Left lobe of liver (tissue), 2 donors: ENCODE measurements at regions not wholly inside any gene's neighbourhood (a gene's known extent, or its start where the extent isn't known, plus 50 kb on each side); places are given as distances from the start of the nearest gene placed in this dataset.

Experiments used
- ATAC-seq: fragments of 200-7000 bp; cut with Tn5 transposase; one replicate; pipeline ENCODE4 v1.9.1; 2020; ENCODE audit warnings: mild to moderate bottlenecking, moderate library complexity
- DNase-seq: peaks from one replicate; pipeline ENCODE4 v3.0.0-alpha.2; 2020; ENCODE audit warnings: low spot score
- donor health status: DM: no; HTN: no; CAD: no; lungs with moderate emphysema.
- donor health status: DM: no; HTN: yes; CAD: no.

GRCh38 chr2:128368437-128369107 lies 49.9 kb upstream of the HS6ST1 start:
- no peak for DNase-seq

GRCh38 chr2:128369108-128369555 lies 50.5 kb upstream of the HS6ST1 start:
- DNase-seq (no peak), ATAC-seq (no peak)

More at GRCh38 chr2:128368437-128369107, 49.9 kb upstream of the HS6ST1 start:
- ATAC-seq: no peak

GRCh38 chr2:128369602-128370467 lies 51.2 kb upstream of the HS6ST1 start:
- ATAC-seq (no peak), DNase-seq (no peak)

- ATAC-seq (no peak), DNase-seq (no peak)
Measured at GRCh38 chr2:128370468-128371247, 52.0 kb upstream of the HS6ST1 start.

GRCh38 chr2:128371248-128371630 lies 52.6 kb upstream of the HS6ST1 start:
- DNase-seq (no peak), ATAC-seq (no peak)

- DNase-seq (no peak), ATAC-seq (no peak)
Measured at GRCh38 chr2:128371648-128372345, 53.1 kb upstream of the HS6ST1 start.

GRCh38 chr2:128372621-128373341 lies 54.1 kb upstream of the HS6ST1 start:
- no peak for ATAC-seq

GRCh38 chr2:128373451-128374000 lies 54.9 kb upstream of the HS6ST1 start:
- no peak for DNase-seq
- ATAC-seq: no peak

More at GRCh38 chr2:128372621-128373341, 54.1 kb upstream of the HS6ST1 start:
- no peak for DNase-seq

- DNase-seq (no peak), ATAC-seq (no peak)
Measured at GRCh38 chr2:128374001-128374710, 55.5 kb upstream of the HS6ST1 start.

GRCh38 chr2:128374711-128375413 lies 56.2 kb upstream of the HS6ST1 start:
- no peak for DNase-seq
- ATAC-seq: no peak

- DNase-seq (no peak), ATAC-seq (no peak)
Measured at GRCh38 chr2:128375454-128375853, 56.8 kb upstream of the HS6ST1 start.

GRCh38 chr2:128376241-128377041 lies 57.8 kb upstream of the HS6ST1 start:
- ATAC-seq: no peak

GRCh38 chr2:128377071-128377910 lies 58.6 kb upstream of the HS6ST1 start:
- ATAC-seq (no peak), DNase-seq (no peak)

More at GRCh38 chr2:128376241-128377041, 57.8 kb upstream of the HS6ST1 start:
- DNase-seq: no peak

GRCh38 chr2:128378231-128379020 lies 59.8 kb upstream of the HS6ST1 start:
- no peak for ATAC-seq

GRCh38 chr2:128379021-128380015 lies 60.6 kb upstream of the HS6ST1 start:
- DNase-seq (no peak), ATAC-seq (no peak)

More at GRCh38 chr2:128378231-128379020, 59.8 kb upstream of the HS6ST1 start:
- DNase-seq: no peak
